Activated T-helper 2 cell treated with anti-CD3 and anti-CD28 coated beads, Interferon-gamma antibody, Interleukin-2, Interleukin-4, amounts not matched to agents 10 μg/mL and 5 μg/mL and 100 μg/mL, durations not matched to agents 14 hours and 24 hours and 36 hours (primary cell): ENCODE measurements at regions not wholly inside any gene's neighbourhood (a gene's known extent, or its start where the extent isn't known, plus 50 kb on each side); places are given as distances from the start of the nearest gene placed in this dataset.

Experiments used
- DNase-seq: peaks from one replicate; pipeline ENCODE4 v3.0.0; 2021; ENCODE audit warnings: low spot score
- H3K27ac Mint-ChIP-seq: one replicate; pipeline ENCODE4 v1.8.0; 2021; ENCODE audit warnings: mixed read lengths
- H3K27me3 Mint-ChIP-seq: one replicate; pipeline ENCODE4 v1.8.0; 2021; ENCODE audit warnings: low read depth, mixed read lengths
- H3K36me3 Mint-ChIP-seq: one replicate; pipeline ENCODE4 v1.8.0; 2021; ENCODE audit warnings: low read depth, mixed read lengths
- H3K4me1 Mint-ChIP-seq: one replicate; pipeline ENCODE4 v1.8.0; 2021; ENCODE audit warnings: low read depth, mixed read lengths
- H3K4me3 Mint-ChIP-seq: one replicate; pipeline ENCODE4 v1.8.0; 2021; ENCODE audit warnings: low read depth, mild to moderate bottlenecking, moderate library complexity, mixed read lengths
- H3K9me3 Mint-ChIP-seq: one replicate; pipeline ENCODE4 v1.8.0; 2021; ENCODE audit warnings: mixed read lengths
- intact Hi-C: fragments of 100-400 bp; cut with micrococcal nuclease; formaldehyde crosslinking; loops from one replicate; pipeline ENCODE4 v1.15.1; 2023

DNA sequence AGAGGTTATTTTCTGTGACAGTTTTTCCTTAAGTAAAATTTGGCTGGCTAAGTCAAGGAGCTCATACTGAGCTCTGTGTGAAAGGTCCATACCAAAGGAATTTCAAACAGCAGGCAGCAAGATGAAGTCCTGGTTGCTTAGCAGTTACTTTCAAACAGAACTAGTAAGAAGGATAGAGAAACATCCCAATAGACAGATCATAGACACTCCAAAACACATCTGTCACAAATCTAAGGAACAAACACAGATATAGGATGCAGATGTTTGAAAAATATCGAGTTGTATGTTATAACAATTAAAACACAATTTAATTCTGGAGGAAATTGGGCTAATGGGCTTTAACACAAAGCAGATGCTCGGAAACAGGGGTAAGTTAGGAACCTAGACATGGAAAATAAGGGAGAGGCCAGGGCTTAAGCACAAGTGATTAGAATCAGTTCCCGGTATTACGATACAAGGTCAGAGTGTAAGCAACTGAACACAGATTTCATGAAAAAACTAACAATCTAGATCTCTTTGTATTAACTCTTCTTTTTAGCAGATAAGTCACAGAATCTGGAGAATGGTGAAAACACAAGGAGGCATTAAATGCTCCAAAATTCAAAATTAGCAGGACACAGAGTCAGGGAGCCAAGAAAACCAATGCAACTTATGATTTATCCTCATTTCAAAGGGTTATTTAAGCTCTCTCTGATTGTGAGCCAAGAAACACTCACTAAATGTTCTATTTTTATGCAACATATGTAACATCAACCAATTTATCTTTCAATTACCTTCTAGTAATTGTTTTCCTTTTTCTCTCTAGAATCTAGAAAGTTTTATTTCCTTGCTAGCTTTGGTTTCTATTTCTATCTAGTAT is 1992.9 kb upstream of the PCDH20 start:
- Mint-ChIP-seq H3K27ac (no peak overlapping the region), H3K36me3 (no peaks in the 10 kb centered on the region), H3K27me3 (no peaks in the 10 kb centered on the region), H3K4me3 (no peak overlapping the region), H3K4me1 (no peaks in the 10 kb centered on the region), H3K9me3 (peaks cover 39% of the 10 kb centered on the region)
- no peak for DNase-seq
- intact Hi-C loops, result no loop called here

DNA sequence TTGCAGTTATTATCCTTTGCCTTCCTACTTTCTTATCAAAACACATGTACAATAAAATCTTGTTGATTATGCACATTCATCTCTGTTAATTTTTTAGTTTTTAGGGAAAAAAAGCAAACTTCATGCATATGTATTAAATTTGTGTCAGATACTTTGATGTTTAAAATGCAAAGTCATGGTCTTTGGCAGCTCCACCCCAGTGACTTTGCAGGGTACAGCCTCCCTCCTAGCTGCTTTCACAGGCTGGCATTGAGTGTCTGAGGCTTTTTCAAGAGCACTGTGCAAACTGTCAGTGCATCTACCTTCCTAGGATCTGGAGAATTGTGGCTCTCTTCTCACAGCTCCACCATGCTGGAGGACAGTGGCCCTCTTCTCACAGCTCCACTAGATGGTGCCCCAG is 1988.1 kb upstream of the PCDH20 start:
- H3K27me3 Mint-ChIP-seq, result no peaks in the 10 kb centered on the region
- H3K9me3 Mint-ChIP-seq, result peaks cover 63% of the 10 kb centered on the region
- H3K36me3 Mint-ChIP-seq, result no peaks in the 10 kb centered on the region
- H3K4me1 Mint-ChIP-seq, result no peaks in the 10 kb centered on the region
- H3K27ac Mint-ChIP-seq, result no peak overlapping the region
- intact Hi-C loops, result no loop called here
- H3K4me3 Mint-ChIP-seq, result no peak overlapping the region
- DNase-seq, result no peak

DNA sequence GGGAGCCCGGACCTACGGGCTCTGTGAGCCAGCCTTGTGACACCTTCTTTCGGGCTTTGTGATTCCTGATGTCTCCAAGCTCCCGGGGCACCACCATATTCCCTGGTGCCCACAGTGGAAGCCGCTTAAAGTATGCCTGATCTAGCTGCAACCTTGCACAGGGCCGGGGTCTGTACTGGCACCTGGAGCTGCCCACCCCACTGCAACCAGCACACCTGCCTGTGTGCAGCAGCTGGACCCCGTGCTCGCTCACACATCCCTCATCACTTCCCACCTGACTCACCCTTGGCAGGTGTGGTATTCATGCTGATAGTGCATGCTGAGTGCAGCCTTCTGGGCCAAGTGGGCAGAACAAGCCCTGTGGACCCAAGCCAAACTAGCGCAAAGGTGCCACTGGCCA is 1981.1 kb upstream of the PCDH20 start:
- Mint-ChIP-seq H3K27me3 (no peaks in the 10 kb centered on the region), H3K36me3 (no peaks in the 10 kb centered on the region), H3K27ac (no peak overlapping the region), H3K9me3 (peaks cover 10% of the 10 kb centered on the region), H3K4me3 (no peak overlapping the region), H3K4me1 (no peaks in the 10 kb centered on the region)
- no peak for DNase-seq
- intact Hi-C loops, result no loop called here

DNA sequence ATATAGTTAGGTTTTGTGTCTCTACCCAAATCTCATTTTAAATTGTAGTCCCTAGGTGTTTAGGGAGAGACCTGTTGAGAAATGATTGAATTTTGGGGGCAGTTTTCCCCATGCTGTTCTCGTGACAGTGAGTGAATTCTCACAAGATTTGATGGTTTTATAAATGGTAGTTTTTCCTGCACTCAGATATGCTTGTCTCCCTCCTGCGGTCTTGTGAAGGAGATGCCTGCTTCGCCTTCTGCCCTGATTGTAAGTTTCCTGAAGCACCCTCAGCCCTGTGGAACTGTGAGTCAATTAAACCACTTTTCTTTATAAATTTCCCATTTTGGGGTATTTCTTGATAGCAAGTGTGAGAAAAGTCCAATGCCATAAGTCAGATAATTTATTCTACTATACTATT is 1977.5 kb upstream of the PCDH20 start:
- Mint-ChIP-seq H3K4me3 (no peak overlapping the region), H3K27me3 (no peaks in the 10 kb centered on the region), H3K4me1 (no peaks in the 10 kb centered on the region), H3K36me3 (no peaks in the 10 kb centered on the region), H3K9me3 (peaks cover 5% of the 10 kb centered on the region), H3K27ac (no peak overlapping the region)
- intact Hi-C loops, result no loop called here
- no peak for DNase-seq

DNA sequence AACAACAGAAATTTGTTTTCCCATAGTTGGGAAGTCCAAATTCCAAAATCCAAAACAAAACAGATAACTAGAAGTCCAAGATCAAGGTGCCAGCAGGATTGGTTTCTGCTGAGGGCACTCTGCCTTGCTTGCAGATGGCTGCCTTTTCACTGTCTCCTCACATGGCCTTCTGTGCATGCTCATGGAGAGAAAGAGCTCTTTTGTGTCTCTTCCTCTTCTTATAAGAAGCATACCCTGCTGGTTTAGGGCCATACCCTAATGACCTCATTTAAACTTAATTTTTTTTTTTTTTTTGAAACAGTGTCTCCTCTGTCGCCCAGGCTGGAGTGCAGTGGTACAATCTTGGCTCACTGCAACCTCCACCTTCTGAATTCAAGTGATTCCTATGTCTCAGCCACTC is 1974.1 kb upstream of the PCDH20 start:
- Mint-ChIP-seq H3K4me1 (no peaks in the 10 kb centered on the region), H3K4me3 (no peak overlapping the region), H3K27me3 (no peaks in the 10 kb centered on the region), H3K27ac (no peak overlapping the region), H3K36me3 (no peaks in the 10 kb centered on the region), H3K9me3 (peaks cover 14% of the 10 kb centered on the region)
- no peak for DNase-seq
- intact Hi-C loops, result no loop called here

DNA sequence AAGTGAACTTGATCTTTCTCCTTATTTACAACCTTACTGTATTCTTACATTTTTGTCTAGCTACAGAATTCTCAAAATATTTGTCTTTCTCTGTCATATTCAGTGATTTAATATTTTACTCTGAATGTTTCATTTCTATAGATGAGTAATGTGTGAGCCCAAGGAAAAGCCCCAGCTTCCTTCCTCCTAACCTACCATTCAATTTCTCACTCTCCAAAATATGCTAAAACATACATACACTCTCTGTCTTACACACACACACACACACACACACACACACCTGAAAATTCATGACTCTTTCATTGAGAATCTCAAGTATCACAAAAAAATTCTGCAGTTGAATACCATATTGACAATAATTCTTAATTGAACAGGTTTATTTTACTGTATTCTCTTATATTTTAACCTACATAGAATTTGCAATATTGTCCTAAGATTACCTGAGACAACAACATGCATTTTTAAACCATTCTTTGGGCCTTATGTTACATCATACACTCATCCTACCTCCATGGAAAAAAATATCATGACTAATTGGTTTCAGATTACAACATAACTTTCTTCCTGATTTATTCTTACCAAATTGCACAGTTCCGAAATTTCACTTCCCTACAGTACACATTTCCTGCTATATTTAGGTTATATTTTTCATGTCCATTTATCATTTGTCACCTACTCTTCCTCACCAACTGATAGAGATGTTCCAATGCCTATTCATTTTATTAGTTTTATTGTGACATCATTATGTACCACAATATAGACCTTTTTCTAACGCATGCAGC is 1965.6 kb upstream of the PCDH20 start:
- H3K4me3 Mint-ChIP-seq, result no peak overlapping the region
- H3K36me3 Mint-ChIP-seq, result no peaks in the 10 kb centered on the region
- H3K27me3 Mint-ChIP-seq, result no peaks in the 10 kb centered on the region
- H3K9me3 Mint-ChIP-seq, result peaks cover 52% of the 10 kb centered on the region
- intact Hi-C loops, result no loop called here
- no peak for DNase-seq
- H3K27ac Mint-ChIP-seq, result no peak overlapping the region
- no peaks in the 10 kb centered on the region for H3K4me1 Mint-ChIP-seq

DNA sequence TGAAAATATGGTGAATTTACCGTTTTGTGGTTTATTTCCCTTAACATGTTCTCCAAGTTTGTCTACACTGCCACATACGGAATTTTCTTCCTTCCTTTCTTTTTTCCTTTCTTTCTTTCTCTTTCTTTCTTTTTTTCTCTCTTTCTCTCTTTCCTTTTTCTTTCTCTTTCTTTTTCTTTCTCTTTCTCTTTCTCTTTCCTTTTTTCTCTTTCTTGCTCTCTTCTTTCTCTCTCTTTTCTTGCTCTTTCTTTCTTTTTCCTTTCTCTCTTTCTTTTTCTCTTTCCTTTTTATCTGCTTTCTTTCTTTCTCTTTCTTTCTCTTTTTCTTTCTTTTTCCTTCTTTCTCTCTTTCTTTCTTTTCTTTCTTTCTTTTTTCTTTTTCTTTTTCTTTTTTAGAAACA is 1962.3 kb upstream of the PCDH20 start:
- Mint-ChIP-seq H3K9me3 (peaks cover 51% of the 10 kb centered on the region), H3K27me3 (no peaks in the 10 kb centered on the region), H3K4me3 (no peak overlapping the region), H3K4me1 (no peaks in the 10 kb centered on the region), H3K36me3 (no peaks in the 10 kb centered on the region), H3K27ac (no peak overlapping the region)
- no peak for DNase-seq
- intact Hi-C loops, result no loop called here

DNA sequence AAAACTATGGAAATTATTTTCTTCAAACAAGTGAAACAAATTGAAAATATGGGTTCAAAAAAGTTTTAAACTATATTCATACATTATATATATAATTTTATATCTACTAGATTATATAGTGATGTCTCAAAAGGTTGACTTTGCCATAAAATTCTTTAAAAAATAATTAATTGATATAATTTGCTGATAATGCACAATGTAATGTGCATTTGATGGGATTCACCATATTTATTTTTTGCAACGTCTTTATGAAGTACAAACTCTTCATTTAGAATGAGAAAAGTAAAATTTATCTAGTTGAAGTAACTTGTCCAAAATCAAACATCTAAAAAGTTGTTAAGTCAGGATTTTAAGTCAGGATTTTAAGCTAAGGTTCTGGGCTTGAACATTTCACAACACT is 1954.5 kb upstream of the PCDH20 start:
- DNase-seq, result no peak
- H3K27ac Mint-ChIP-seq, result no peak overlapping the region
- H3K9me3 Mint-ChIP-seq, result peaks cover 15% of the 10 kb centered on the region
- H3K36me3 Mint-ChIP-seq, result no peaks in the 10 kb centered on the region
- intact Hi-C loops, result no loop called here
- no peaks in the 10 kb centered on the region for H3K4me1 Mint-ChIP-seq
- H3K27me3 Mint-ChIP-seq, result no peaks in the 10 kb centered on the region
- no peak overlapping the region for H3K4me3 Mint-ChIP-seq

DNA sequence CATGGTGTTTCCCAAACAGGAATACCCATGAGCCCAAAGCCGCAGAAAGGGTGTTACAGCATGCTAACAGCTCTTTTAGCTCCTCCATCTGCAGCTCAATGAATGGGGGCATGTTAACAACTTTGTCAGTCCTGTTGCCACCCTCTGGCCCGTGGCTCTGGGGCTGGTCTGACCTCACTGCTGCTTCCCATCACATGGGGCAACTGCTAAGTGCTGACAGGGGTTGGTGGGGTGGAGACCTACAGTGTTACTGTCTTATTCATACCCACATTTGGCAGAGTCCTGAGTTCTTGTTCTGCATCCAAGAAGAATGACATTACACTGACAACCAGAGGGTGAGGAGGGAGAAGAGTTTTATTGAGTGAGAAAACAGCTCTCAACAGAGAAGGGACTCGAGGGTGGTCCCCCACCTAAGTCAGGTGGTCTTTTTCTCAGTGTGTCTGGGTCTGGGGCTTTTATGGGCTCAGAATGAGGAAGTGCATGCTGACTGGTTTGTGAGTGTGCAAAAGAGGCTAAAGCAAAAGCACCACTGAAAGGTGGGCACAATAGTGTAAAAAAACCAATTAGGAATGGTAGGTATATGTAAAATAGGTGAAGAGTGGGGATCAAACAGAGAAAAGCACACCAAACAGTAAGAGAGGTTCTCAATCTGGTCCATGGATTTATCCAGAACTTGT is 1952.0 kb upstream of the PCDH20 start:
- Mint-ChIP-seq H3K36me3 (no peaks in the 10 kb centered on the region), H3K4me3 (no peak overlapping the region), H3K9me3 (peaks cover 10% of the 10 kb centered on the region), H3K27ac (no peak overlapping the region), H3K4me1 (no peaks in the 10 kb centered on the region), H3K27me3 (no peaks in the 10 kb centered on the region)
- DNase-seq, result no peak
- intact Hi-C loops, result no loop called here

DNA sequence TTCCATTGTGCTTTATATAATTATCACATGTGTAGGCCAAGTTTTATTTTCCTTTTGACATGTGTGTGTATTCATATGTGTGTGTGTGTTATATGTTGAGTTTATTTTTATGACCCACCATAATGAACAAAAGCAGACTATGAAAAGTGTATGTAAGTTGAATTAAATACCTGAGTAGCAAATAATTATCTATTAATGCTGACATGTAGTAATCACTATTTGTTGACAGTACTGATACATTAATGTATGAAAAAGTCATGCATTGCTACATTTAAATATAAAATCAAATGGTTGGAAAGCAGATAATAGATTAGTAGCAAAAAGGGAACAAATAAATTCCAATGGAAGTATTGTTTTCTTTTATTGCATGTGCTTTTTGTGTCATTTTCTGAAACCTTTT is 1948.5 kb upstream of the PCDH20 start:
- DNase-seq, result no peak
- Mint-ChIP-seq H3K27ac (no peak overlapping the region), H3K36me3 (no peaks in the 10 kb centered on the region), H3K4me3 (no peak overlapping the region), H3K9me3 (peaks cover 7% of the 10 kb centered on the region), H3K27me3 (no peaks in the 10 kb centered on the region), H3K4me1 (no peaks in the 10 kb centered on the region)
- intact Hi-C loops, result no loop called here

DNA sequence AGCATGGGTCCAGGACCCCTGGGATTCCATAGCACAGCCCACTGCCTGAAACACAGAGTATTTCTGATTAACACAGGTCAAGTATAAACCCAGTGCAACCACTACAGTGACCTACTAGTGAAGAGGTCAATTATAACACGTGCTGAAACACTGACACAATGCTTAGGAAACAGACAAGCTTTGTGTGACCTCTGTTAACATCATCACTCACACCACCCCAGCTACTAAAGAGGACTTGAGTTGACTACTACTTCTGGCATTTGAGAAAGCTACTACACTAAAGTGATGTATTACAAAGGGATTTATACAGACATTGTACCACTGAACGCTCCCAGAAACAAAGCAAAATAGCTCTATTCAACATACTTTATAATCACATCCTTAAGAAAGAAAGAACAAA is 1935.9 kb upstream of the PCDH20 start:
- Mint-ChIP-seq H3K27me3 (no peaks in the 10 kb centered on the region), H3K27ac (no peak overlapping the region)

DNA sequence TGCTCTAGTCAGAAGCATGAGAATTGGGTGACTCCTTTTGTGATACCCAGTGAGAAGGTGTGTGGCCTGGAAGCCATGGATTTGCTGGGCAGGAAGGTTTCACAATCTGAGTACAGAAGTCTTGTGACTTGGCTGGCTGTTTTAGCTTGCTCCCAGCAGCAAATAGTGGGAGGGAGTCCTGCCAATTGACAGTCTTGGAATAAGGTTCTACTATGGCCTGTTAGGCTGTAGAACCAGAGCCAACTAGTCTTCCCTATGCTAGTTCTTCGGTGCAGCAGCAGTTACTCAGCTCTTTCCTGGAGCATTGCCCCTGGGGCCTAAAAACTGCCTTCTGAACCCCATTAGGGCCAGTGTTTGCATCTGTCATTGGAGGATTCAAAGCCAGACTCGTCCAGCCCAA is 1935.4 kb upstream of the PCDH20 start:
- Mint-ChIP-seq H3K27me3 (no peaks in the 10 kb centered on the region), H3K4me3 (no peak overlapping the region), H3K4me1 (no peaks in the 10 kb centered on the region), H3K27ac (no peak overlapping the region), H3K36me3 (no peaks in the 10 kb centered on the region), H3K9me3 (peaks cover 24% of the 10 kb centered on the region)
- intact Hi-C loops, result no loop called here
- DNase-seq, result no peak

More for the DNA sequence above, 1935.9 kb upstream of the PCDH20 start:
- H3K36me3 Mint-ChIP-seq, result no peaks in the 10 kb centered on the region
- H3K4me3 Mint-ChIP-seq, result no peak overlapping the region
- no peaks in the 10 kb centered on the region for H3K4me1 Mint-ChIP-seq
- peaks cover 28% of the 10 kb centered on the region for H3K9me3 Mint-ChIP-seq
- no peak for DNase-seq
- intact Hi-C loops, result no loop called here

DNA sequence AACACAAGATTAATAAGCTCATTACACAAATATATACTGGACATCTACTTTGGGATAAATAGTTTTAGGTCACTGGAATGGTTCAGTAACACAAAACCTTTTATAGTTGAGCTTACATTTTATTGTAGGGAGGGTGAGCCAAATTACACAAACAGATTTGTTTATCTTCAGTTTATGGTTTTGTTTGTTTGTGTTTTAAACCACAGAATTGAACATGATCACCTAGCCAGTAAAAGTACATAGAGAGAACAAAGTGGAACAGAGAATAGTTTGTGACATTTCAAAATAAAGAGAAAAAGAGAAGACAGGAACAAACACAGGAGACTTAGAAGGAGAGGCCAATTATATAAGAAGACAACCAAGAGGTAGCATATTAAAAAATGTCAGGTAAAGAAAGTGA is 1930.2 kb upstream of the PCDH20 start:
- H3K9me3 Mint-ChIP-seq, result peaks cover 22% of the 10 kb centered on the region
- intact Hi-C loops, result no loop called here

More for the DNA sequence above, 1930.2 kb upstream of the PCDH20 start:
- Mint-ChIP-seq H3K36me3 (no peaks in the 10 kb centered on the region), H3K27ac (no peak overlapping the region), H3K4me1 (no peaks in the 10 kb centered on the region), H3K27me3 (no peaks in the 10 kb centered on the region), H3K4me3 (no peak overlapping the region)
- DNase-seq, result no peak
